ENCODE measurements at regions not wholly inside any gene's neighbourhood (a gene's known extent, or its start where the extent isn't known, plus 50 kb on each side); places are given as distances from the start of the nearest gene placed in this dataset.

DNA sequence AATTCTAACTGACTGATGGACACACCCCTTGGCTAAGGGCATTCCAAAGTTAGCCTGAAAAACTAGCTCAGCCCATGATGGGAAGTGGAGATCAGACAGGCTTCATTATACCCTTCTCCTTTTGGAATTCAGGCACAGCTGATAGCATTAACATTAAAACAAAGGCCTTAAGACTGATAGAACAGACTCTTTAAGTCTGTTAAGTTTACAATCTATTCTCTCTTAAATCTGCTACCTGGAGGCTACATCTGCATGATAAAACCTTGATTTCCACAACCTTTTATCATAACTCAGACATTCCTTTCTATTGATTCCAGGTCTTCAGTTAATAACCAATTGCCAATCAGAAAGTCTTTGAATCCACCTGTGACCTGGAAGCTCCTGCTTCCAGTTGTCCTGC lies 281.4 kb downstream of the TUSC1 start:
- H3K36me3 ChIP-seq = no peaks in the 10 kb centered on the region
- no peak overlapping the region for H3K4me3 ChIP-seq
- no peaks in the 10 kb centered on the region for H3K27me3 ChIP-seq
- intact Hi-C loops (cut with DNase I; ENCODE audit: low total_unique reads) = no loop called here
- TF ChIP-seq, protein P1, sequence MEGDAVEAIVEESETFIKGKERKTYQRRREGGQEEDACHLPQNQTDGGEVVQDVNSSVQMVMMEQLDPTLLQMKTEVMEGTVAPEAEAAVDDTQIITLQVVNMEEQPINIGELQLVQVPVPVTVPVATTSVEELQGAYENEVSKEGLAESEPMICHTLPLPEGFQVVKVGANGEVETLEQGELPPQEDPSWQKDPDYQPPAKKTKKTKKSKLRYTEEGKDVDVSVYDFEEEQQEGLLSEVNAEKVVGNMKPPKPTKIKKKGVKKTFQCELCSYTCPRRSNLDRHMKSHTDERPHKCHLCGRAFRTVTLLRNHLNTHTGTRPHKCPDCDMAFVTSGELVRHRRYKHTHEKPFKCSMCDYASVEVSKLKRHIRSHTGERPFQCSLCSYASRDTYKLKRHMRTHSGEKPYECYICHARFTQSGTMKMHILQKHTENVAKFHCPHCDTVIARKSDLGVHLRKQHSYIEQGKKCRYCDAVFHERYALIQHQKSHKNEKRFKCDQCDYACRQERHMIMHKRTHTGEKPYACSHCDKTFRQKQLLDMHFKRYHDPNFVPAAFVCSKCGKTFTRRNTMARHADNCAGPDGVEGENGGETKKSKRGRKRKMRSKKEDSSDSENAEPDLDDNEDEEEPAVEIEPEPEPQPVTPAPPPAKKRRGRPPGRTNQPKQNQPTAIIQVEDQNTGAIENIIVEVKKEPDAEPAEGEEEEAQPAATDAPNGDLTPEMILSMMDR (IDR thresholded peaks at IDR 0.05) = no peak
- no peaks in the 10 kb centered on the region for H3K9me3 ChIP-seq
- no peak for DNase-seq
- H3K4me1 ChIP-seq = no peaks in the 10 kb centered on the region
- H3K27ac ChIP-seq = no peak overlapping the region

DNA sequence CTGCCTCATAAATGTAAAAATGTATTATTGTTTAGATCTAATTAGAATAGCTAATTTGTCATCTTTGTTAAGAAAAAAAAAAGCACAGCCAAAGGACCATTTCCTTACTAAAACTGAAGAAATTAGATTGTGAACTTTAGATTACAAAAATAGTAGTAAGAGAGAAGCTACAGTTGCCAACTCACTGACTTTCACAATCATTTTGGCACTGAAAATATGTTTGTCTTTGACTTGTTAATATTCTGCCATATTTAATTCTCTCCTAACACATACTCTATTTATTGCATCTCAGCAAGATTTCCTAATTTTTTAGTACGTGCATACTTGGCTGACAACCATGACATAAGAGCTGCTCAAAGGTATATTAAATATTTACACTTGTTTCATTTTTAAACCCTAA lies 297.1 kb downstream of the TUSC1 start:
- Histone ChIP-seq H3K27ac (no peak overlapping the region), H3K36me3 (no peaks in the 10 kb centered on the region), H3K4me1 (peaks cover 0 to 10% (median 0%) of the 10 kb centered on the region in 4 donors), H3K27me3 (no peaks in the 10 kb centered on the region), H3K4me3 (no peak overlapping the region), H3K9me3 (no peaks in the 10 kb centered on the region)
- TF ChIP-seq, protein P1 (IDR thresholded peaks at IDR 0.05) = no peak
- no peak for DNase-seq
- intact Hi-C loops (cut with DNase I; ENCODE audit: low total_unique reads) = no loop called here

DNA sequence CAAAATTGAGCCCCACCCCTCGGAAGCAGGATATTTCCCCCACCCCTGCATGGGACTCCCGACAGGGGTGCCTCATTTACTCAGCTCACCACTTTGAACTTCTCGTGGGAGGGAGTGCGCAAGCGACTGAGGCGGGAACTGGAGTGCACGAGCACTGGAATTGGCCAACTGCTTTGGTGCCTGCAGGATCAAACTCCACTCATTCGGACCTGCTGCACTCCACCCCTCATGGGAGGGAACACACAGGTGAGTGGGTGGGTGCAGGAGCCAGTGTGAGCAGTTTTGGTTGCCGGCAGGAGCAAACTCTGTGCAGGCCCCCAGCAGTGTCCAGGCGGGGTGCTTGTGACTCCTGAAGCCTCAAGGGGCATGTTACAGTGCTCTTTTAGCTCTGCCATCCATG lies 301.2 kb downstream of the TUSC1 start:
- H3K4me1 ChIP-seq = peaks cover 0 to 10% (median 0%) of the 10 kb centered on the region in 4 donors
- H3K27me3 ChIP-seq = no peaks in the 10 kb centered on the region
- no peaks in the 10 kb centered on the region for H3K36me3 ChIP-seq
- intact Hi-C loops (cut with DNase I; ENCODE audit: low total_unique reads) = no loop called here
- TF ChIP-seq, protein P1 (IDR thresholded peaks at IDR 0.05) = no peak
- H3K9me3 ChIP-seq = no peaks in the 10 kb centered on the region
- no peak for DNase-seq
- H3K27ac ChIP-seq = no peak overlapping the region
- no peak overlapping the region for H3K4me3 ChIP-seq

DNA sequence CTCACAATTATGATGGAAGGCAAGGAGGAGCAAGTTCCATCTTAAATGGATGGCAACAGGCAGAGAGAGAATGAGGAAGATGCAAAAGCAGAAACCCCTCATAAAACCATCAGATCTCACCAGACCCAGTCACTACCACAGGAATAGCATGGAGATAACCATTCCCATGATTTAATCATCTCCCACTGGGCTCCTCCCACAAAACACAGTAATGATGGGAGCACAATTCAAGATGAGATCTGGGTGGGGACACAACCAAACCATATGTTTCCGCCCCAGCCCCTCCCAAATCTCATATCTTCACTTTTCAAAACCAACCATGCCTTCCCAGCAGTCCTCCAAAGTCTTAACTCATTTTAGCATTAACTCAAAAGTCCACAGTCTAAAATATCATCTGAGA lies 304.0 kb downstream of the TUSC1 start:
- Histone ChIP-seq H3K4me3 (no peak overlapping the region), H3K9me3 (no peaks in the 10 kb centered on the region), H3K36me3 (no peaks in the 10 kb centered on the region), H3K27me3 (no peaks in the 10 kb centered on the region), H3K27ac (no peak overlapping the region), H3K4me1 (no peaks in the 10 kb centered on the region)
- no peak for DNase-seq
- intact Hi-C loops (cut with DNase I; ENCODE audit: low total_unique reads) = no loop called here
- TF ChIP-seq, protein P1 (IDR thresholded peaks at IDR 0.05) = no peak

DNA sequence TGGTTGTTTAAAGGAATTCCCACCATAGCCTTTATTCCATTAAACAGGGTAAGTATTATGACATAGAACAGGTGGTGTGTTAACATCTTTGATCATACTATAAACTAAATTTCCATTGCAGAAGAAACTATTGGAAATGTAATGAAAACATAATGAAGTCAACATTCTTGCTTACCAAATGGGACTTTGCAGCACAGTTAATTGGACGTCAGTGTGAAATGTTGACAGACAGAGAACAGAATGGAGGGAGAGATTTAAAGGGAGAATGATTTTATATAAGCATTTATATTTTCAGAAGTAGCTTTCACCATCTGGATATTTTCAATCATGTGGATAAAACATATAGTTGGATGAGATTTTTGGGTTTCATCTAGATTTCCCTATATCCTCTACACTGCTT lies 311.3 kb downstream of the TUSC1 start:
- no peaks in the 10 kb centered on the region for H3K4me1 ChIP-seq
- no peaks in the 10 kb centered on the region for H3K27me3 ChIP-seq
- H3K36me3 ChIP-seq = no peaks in the 10 kb centered on the region
- intact Hi-C loops (cut with DNase I; ENCODE audit: low total_unique reads) = no loop called here
- no peak for DNase-seq
- TF ChIP-seq, protein P1 (IDR thresholded peaks at IDR 0.05) = no peak
- H3K4me3 ChIP-seq = no peak overlapping the region
- no peak overlapping the region for H3K27ac ChIP-seq
- H3K9me3 ChIP-seq = no peaks in the 10 kb centered on the region

DNA sequence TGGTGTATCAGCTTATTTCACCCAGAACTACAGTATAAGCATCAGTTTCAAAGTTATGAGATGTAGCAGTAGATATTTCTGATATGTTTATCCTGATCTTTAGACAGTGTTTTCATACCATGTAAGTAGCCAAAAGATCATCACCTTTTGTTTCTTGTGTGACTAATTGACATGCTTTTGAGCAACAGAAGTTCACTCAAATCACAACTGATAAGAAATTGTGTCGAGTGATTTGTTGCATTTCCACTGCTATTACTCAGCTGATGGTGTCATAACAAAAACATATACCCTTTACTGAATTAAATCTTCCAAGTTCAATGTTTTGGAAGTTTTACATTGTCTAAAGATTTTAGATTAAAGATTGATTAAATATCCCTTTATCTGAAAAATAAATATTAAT lies 324.5 kb downstream of the TUSC1 start:
- no peaks in the 10 kb centered on the region for H3K9me3 ChIP-seq
- no peak overlapping the region for H3K4me3 ChIP-seq
- H3K27me3 ChIP-seq = no peaks in the 10 kb centered on the region
- no peak for DNase-seq
- H3K4me1 ChIP-seq = no peaks in the 10 kb centered on the region
- TF ChIP-seq, protein P1 (IDR thresholded peaks at IDR 0.05) = no peak
- H3K27ac ChIP-seq = no peak overlapping the region
- intact Hi-C loops (cut with DNase I; ENCODE audit: low total_unique reads) = no loop called here
- no peaks in the 10 kb centered on the region for H3K36me3 ChIP-seq
